HG02798 (cell line): ENCODE measurements at regions not wholly inside any gene's neighbourhood (a gene's known extent, or its start where the extent isn't known, plus 50 kb on each side); places are given as distances from the start of the nearest gene placed in this dataset.
"Not testable (repeated sequence)": the region's sequence is repeated elsewhere in the genome, so short reads cannot be mapped to it uniquely, and the experiment has no call there.

Source experiments
- ATAC-seq: cut with Tn5 transposase; IDR thresholded peaks from one replicate; pipeline ENCODE4 v1.9.1; 2021; ENCODE audit warnings: mild to moderate bottlenecking; ENCODE audit not compliant: unreplicated experiment, poor library complexity

- ATAC-seq = no peak
These were observed 245.2 kb upstream of the FOXK1 start for GRCh38 chr7:4436936-4437335.

GRCh38 chr7:4437916-4438315 is 244.2 kb upstream of the FOXK1 start:
- ATAC-seq = no peak

- no peak for ATAC-seq
These were observed 243.3 kb upstream of the FOXK1 start for GRCh38 chr7:4438723-4439245.

- ATAC-seq = no peak
These were observed 242.7 kb upstream of the FOXK1 start for GRCh38 chr7:4439444-4439843.

- no peak for ATAC-seq
These were observed 238.0 kb upstream of the FOXK1 start for GRCh38 chr7:4444106-4444505.

GRCh38 chr7:4445777-4446176 is 236.3 kb upstream of the FOXK1 start:
- ATAC-seq = no peak

- no peak for ATAC-seq
These were observed 232.8 kb upstream of the FOXK1 start for GRCh38 chr7:4449263-4449662.

- no peak for ATAC-seq
These were observed 231.6 kb upstream of the FOXK1 start for GRCh38 chr7:4450483-4450882.

- no peak for ATAC-seq
These were observed 221.5 kb upstream of the FOXK1 start for GRCh38 chr7:4460597-4460996.

GRCh38 chr7:4461531-4461930 is 220.6 kb upstream of the FOXK1 start:
- no peak for ATAC-seq

- ATAC-seq = no peak
These were observed 213.6 kb upstream of the FOXK1 start for GRCh38 chr7:4468320-4469102.

- ATAC-seq = no peak
These were observed 211.8 kb upstream of the FOXK1 start for GRCh38 chr7:4470246-4470645.

- no peak for ATAC-seq
These were observed 209.4 kb upstream of the FOXK1 start for GRCh38 chr7:4472728-4473127.

GRCh38 chr7:4479367-4480039 is 202.6 kb upstream of the FOXK1 start:
- no peak for ATAC-seq

- not testable (repeated sequence) for ATAC-seq
These were observed 202.0 kb upstream of the FOXK1 start for GRCh38 chr7:4480131-4480530.

- ATAC-seq = no peak
These were observed 198.2 kb upstream of the FOXK1 start for GRCh38 chr7:4483851-4484250.

GRCh38 chr7:4484545-4484944 is 197.6 kb upstream of the FOXK1 start:
- no peak for ATAC-seq

- no peak for ATAC-seq
These were observed 195.2 kb upstream of the FOXK1 start for GRCh38 chr7:4486907-4487306.

GRCh38 chr7:4496911-4497310 is 185.2 kb upstream of the FOXK1 start:
- not testable (repeated sequence) for ATAC-seq

- ATAC-seq = no peak
These were observed 181.3 kb upstream of the FOXK1 start for GRCh38 chr7:4500812-4501211.

GRCh38 chr7:4507886-4508285 is 174.2 kb upstream of the FOXK1 start:
- not testable (repeated sequence) for ATAC-seq

- no peak for ATAC-seq
These were observed 168.6 kb upstream of the FOXK1 start for GRCh38 chr7:4513450-4513849.
